ENCODE measurements at regions not wholly inside any gene's neighbourhood (a gene's known extent, or its start where the extent isn't known, plus 50 kb on each side); places are given as distances from the start of the nearest gene placed in this dataset.
"Not testable (repeated sequence)": the region's sequence is repeated elsewhere in the genome, so short reads cannot be mapped to it uniquely, and the experiment has no call there.

DNA sequence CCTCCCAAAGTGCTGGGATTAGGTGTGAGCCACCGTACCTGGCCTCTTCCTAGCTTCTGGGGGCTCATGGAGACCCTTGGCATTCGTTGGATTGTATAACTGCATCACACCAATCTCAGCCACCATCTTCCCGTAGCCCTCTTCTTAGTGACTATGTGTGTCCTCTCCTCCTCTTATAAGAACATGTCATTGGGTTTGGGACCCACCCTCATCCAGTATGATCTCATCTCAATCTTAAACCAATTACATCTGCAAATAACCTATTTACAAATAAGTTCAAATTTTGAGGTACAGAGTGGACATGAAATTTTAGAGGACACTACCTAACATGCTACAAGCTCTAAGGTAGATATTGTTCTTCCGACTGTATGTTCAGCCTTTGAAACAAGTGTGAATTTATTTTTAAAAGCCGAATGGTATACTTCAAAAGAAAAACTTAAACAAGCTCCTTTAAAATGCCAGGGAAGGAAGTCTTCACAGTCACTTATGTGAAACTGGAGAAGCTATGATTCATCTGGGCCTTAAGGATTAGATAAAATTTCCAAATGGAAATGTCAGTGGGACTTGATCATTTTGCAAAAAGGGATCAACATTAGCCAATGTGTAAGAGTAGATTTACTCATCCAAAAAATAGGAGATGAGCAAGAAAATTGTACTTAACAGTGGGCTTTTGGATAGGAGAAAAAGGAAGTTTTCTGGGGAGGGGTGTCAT lies 225.7 kb downstream of the MEX3B start:
- no peak for DNase-seq (ENCODE audit: low spot score)

DNA sequence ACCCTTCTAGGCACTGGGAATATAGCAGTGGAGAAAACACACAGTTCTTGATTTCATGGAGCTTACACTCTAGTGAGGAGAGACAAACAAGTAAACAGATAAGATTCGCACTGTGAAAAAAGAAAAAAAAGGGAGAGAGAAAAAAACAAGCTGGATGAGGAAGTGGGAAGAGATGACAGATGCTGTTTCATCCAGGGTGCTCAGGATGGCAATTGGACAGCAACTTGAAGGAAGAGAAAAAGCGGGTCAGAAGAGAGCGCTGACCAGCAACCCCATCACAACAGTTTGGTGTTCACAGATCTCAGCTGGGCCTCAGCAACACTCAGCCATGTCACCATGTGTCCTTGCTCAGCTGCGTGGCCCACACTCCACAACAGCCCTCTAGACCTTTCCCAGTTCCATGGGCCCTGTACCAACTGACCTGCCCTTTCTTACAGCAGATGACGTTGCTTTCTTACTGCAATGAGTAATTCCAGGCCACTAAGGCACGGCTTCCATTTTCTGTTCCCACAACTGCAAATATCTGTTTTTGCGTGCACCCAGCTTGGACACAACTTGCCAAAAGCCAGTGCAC lies 230.8 kb downstream of the MEX3B start:
- no peak for DNase-seq (ENCODE audit: low spot score)

DNA sequence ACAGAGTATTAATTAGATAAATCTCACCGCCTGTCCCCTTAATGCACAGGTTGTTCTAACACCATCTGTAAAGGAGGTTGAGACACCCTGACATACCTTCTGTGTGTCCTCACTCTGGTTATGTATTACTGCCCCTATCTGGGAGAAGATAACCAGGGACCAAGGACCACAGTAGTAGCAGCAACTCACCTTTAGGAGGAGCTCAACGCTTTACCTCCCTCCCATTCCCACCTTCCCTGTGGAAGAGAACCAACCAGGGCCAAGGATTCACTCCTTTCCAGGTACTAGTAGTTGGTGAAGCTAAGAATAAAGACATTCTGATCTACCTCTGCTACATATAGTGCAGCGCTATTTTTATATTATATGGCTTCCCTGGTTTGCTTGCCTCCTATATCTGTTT lies 232.6 kb downstream of the MEX3B start:
- DNase-seq (ENCODE audit: low spot score) = no peak

DNA sequence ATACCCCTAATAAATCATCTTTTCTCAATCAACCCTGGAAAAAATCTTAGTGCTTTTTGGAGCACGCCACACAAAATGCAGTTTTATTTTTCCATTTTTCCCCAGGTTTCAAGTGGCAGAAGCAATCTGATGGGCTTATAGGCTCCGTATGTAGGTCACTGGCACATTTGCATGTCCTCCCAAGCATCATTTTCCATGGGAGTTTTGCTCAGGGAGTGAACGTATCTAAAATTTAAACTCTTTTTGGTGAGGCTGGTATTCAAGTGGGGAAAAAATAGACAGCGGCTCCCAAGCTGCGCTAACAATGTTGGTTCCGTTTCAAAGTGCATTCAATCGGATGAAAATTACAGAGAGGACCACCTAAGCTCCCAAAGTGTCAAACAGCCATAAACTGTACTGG lies 233.4 kb downstream of the MEX3B start:
- DNase-seq (ENCODE audit: low spot score) = no peak

DNA sequence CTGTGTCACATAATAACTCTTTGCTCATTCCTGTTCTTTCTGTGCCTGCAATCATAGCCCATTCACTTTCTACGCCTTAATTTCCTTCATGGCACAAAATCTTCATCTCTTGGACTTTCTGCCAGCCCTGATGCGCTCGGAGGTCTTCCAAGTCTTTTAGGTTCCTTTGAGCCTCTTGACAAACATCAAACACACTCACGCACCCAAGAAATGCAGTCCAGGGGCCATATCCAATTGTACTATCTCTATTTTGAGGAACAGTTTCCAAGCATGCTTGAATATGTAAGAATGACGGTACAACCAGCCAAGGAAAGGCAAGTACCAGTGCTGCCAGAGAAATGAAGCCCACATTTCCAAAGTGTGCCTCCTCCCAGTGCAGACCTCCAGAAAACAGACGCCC lies 234.1 kb downstream of the MEX3B start:
- no peak for DNase-seq (ENCODE audit: low spot score)

DNA sequence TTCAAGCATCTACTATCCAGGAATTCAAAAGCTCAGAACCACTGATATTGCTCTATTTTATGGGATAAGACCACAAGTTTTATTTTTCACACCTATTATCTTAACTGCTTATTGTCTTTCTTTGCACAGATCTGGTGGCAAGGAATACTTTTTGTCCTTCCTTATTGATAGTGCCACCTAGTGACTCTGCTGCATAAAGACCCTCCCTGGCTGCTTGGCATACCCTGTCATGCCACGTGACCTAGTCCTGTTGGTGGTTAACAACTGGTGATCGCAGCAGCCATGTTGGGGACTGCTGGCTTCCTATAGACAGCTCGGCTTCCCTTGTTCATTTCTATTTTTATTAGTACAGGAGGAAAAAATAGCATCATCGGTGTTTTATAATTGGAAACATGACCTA lies 236.3 kb downstream of the MEX3B start:
- no peak for DNase-seq (ENCODE audit: low spot score)

DNA sequence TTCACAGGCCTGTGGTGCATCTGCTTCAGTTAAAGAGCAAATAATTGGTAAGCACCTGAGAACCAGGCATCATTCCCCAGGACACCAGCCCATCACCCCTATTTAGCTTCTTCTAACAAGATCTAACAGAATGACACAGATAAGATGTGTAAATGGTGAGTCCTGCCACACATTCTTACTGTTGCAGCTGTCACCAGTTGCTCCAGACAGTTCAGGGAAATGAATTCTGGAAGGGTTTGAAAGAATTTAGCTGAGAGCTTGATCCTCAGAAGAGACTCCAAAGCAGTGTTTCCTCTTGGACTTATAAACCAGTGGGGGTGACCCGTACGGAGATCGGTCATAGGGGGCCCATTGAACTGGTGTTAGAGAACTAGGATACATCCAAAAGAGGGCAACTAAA lies 238.0 kb downstream of the MEX3B start:
- DNase-seq (ENCODE audit: low spot score) = no peak

DNA sequence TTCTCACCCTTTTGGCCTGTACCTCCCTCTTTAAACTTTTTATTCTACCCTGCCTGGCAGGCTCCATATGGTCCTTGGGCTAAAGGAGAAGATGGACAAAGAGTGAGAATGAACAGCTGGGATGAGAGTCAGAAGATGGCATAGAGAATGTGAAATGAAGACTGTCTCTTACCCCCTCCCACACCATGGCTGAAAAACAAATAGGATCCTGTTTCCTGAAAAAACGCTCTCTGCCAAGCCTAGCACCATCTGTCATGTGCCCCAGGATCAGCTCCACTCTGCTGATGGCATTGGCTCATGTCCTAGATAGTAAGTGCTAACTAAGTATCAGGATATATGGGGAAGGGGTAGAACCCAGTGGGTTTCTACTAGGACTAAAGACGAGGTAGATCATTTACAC lies 238.6 kb downstream of the MEX3B start:
- DNase-seq (ENCODE audit: low spot score) = no peak

DNA sequence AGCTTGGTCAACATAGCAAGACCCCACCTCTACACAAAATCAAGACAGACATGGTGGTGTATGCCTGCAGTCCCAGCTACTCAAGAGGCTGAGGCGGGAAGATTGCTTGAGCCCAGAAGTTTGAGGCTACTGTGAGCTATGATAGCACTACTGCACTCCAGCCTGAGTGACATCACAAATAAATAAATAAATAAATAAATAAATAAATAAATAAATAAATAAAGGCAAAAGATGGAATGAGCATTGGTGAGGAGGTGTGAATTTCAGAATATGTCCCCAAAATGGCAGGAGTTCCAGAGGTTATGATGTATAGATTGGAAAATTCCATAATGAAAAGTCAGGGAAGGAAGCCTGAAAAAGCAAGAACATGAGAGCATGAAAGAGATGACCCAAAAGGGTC lies 249.9 kb downstream of the MEX3B start:
- DNase-seq (ENCODE audit: low spot score) = no peak

DNA sequence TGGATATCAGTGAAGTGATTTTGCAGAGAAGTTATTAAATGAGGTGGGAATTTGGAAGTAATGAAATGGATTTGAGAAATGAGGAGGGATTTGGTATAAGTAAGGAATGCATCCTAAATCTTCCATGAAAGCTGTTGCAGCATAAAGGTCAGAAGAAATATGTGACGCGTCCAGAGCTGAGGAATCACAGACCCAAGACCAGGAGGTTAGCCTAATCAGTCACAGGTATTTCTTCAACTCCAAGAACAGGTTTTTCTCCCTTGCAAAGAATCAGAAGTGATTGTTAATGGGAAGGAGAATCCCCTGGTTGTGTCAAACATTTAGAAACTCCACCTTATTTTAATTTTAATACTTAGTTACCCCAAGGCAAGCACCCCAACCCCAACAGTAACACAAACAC lies 253.2 kb downstream of the MEX3B start:
- DNase-seq (ENCODE audit: low spot score) = no peak

DNA sequence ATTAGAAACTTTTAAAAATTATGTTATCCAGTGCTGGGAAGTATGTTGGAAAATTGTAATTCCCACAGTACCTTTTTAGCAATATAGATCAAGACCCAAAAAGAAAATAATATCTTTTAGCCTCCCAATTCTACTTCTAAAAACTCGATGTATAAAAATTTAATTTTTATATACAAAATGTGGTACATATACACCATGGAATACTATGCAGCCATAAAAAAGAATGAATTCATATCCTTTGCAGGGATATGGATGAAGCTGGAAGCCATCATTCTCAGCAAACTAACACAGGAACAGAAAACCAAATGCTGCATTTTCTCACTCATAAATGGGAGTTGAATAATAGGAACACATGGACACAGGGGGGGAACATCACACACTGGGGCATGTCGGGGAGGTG lies 254.5 kb downstream of the MEX3B start:
- not testable (repeated sequence) for DNase-seq (ENCODE audit: low spot score)

DNA sequence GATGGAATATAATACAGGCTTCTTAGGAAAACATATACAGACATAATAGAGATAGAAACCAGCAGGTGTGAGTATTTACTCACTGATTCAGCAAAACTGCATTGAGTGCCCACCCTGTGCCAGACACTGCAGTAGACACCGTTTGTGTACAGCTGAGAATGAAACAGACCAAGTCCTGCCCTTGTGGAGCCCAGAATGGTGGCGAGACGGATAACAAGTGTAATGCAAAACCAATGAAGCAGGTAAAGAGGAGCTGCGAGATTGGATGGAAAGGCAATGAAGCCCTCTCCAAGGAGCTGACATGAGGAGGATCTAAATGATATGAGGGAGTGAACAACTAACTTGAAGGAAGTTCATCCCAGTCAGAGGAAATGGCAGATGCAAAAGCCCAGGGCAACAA lies 256.4 kb downstream of the MEX3B start:
- DNase-seq (ENCODE audit: low spot score) = no peak

DNA sequence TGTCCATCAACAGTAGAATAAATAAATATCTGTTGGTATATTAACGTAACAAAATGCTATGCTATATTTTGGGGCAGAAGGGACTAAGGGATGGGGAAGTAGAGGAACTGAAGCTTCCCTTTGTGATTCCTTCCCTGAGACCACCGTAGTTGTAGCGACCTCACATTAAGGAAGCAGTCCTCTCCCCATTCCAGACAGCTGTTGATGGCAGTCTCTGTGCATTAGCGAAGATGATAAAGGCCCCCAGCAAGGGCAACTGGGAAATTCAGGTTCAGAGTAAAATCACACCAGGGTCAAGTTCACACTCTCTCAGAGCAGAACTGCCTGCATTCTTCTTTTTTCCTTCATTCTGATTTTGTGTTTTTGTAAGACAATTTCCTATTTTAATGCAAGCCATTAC lies 259.0 kb downstream of the MEX3B start:
- DNase-seq (ENCODE audit: low spot score) = no peak

DNA sequence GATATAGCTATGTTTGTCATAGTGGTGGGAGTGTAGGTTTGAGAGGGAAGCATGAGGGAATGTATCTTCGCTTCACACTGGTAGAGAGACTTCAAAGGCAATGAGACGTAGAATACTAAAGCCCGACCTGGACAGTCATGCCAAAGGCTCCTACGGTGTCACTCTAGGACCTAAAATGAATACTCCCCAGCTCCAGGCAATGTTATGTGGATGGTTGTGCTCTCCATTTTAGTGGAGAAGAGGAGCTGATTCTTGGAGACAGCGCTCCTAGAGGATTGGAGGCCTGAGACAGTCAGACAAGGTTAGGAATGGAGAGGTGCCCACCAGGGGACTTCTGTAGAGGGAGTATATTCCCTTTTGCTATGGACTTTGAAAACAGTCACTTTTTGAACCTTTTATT lies 260.1 kb downstream of the MEX3B start:
- no peak for DNase-seq (ENCODE audit: low spot score)

DNA sequence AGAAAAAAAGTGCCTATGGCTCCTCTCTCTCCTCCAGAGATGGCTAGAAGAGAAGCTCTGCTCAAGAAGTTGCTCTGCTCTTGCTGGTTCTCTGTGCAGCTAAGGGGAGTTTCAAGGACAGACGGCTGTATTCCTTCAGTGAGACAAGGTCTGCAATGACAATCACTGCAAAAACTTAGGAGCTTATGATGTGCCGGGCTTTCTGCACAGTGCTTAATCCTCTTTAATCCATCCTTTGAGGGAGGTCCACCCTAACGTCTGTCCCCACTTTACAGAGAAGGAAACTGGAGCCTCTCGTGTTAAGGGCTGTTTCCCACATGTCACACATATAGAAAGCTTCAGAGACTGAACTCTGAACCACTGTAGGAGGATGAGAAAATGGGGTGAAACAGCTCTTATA lies 260.6 kb downstream of the MEX3B start:
- DNase-seq (ENCODE audit: low spot score) = no peak

DNA sequence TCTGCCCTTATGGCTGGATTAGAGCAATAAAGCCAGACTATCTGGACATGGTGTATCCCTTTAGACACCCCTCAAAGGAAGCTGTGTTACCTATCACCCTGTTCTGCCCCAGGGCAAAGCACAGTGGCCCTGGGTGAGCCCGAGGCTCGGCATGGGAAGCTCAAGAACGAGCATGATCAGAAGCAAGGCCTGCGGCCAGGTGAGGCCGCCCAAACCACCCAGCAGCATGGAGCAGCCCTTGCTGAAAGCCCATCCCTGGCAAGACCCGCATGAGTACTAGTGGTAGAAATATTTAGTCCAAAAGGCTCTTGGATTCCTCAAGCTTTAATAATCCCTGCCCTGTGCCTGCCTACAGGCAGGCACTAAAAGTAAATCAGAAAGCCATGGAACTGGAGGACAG lies 261.1 kb downstream of the MEX3B start:
- DNase-seq (ENCODE audit: low spot score) = no peak

DNA sequence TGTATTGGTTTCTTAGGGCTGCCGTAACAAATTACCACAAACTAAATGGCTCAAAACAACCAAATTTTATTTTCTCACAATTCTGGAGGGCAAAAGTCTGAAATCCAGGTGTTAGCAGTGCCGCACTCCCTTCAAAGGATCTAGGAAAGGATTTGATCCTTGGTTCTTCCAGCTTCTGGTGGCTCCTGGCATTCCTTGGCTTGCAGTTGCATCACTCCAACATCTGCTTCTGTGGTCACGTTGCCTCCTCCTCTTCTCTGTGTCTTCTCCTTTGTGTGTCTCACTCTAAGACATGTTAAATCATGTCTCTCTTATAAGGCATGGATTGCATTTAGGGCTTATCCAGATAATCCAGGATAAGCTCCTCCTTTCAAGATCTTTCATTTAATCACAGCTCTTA lies 262.2 kb downstream of the MEX3B start:
- no peak for DNase-seq (ENCODE audit: low spot score)

DNA sequence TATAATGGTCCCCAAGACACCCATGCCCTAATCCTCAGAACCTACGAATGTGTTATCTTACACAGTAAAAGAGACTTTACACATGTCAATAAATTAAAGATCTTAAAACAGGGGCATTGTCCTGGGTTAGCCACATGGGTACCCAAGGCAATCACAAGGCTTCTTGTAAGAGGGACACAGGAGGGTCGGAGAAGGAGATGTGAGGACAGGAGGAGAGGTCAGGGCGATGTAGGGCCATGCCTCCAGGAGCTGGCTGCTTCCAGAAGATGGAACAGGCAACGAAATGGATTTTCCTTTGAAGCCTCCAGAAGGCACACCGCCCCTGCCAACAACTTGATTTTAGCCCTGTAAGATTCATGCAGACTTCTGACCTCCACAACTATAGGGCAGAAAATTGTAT lies 262.7 kb downstream of the MEX3B start:
- DNase-seq (ENCODE audit: low spot score) = no peak

DNA sequence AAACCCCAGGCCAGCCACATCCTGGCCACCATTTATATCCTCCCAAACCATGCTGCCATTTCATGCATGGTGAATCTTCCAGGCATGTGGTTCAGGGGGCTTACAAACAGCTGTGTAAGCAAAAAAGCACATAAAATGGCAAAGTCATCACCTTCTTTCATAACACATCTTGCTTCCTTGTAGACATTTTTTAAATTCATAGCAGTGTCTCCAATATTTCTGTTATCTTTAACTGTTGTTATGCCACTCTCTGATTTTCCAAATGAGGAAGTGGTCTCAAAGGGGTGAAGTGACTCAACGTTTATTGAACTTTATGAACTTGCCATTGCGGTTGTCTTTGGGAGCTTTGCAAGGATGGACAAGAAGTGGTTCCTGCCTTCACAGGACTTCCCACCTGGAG lies 264.4 kb downstream of the MEX3B start:
- DNase-seq (ENCODE audit: low spot score) = no peak

DNA sequence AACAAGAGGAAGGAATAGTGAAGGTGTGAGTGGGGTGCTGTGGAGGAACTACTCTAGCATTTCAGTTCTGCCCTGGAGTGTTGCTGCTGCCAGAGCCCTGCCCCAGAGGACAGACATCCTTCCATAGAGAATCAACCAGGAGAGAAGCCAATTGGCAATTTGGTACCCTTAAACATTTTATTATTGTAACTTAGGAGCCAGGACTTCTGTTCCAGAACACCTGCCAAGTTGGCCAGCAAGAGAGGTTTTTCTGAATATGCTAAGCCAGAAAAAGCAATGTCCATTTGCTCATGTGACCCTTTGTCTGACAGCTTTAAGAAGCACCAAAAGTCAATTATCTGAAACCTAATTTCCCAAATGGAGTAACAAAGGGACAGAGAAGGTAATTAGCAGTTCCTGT lies 264.9 kb downstream of the MEX3B start:
- DNase-seq (ENCODE audit: low spot score) = no peak

DNA sequence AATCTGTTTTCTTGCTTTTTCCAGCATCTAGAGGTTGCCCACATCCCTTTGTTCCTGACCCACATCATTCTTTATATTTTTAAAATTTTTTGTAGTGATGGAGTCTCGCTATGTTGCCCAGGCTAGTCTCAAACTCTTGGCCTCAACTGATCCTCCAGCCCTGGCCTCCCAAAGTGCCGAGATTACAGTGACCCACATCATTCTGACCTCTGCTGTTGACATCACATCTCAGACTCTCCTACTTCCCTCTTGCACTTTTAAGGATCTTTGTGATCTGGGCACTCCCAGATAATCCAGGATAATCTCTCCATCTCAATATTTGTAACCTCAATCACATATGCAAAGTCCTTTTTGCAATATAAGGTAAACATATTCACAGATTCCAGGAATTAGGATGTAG lies 266.6 kb downstream of the MEX3B start:
- no peak for DNase-seq (ENCODE audit: low spot score)

DNA sequence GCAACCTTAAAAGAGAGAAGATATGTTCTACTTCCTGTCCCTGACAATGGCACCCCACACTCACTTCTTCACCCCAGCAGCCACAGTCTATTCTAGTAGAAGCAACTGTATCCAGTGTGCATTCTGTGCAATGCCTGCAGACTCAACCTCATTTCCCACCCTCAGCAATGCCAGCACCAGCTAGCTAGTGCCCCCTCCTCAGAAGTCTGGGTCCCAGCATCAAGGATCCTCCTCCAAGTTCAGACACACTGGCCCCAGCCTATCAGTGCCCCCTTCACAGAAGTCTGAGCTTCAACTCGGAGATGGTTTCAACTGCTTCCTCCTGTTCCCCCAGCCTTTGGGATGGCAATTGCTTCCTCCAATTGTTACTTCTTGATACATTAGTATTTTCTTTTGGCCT lies 268.3 kb downstream of the MEX3B start:
- DNase-seq (ENCODE audit: low spot score) = no peak

DNA sequence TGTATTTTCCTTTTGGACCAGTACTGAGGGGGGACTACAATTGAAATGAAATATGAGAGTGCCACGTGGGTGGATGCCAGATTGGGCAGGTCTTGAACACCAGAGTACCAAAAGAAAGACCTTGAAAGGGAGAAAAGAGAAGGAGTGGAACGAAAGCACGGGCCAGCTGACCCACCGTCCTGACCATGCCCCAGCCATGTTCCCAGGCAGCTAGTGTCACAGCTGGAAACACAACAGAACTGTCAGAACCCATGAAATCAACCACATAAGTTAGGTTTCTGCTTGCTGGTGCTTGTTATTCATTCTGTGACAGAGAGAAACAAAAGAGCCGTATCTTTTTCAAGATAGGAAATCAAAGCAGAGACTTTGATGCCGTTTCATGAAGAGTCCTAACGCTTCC lies 268.8 kb downstream of the MEX3B start:
- no peak for DNase-seq (ENCODE audit: low spot score)

DNA sequence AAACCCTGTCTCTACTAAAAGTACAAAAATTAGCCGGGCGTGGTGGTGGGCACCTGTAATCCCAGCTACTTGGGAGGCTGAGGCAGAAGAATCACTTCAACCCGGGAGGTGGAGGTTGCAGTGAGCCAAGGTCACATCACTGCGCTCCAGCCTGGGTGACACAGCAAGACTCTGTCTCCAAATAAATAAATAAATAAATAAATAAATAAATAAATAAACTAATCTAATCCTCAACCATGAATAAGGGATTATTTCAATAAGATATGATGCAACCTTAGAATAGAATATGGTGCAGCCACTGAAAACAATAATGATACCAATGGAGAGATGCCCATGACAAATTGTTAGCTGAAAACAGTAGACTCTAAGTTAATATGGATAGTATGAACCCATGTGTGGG lies 270.0 kb downstream of the MEX3B start:
- not testable (repeated sequence) for DNase-seq (ENCODE audit: low spot score)
